HG03469 (cell line): ENCODE measurements at regions not wholly inside any gene's neighbourhood (a gene's known extent, or its start where the extent isn't known, plus 50 kb on each side); places are given as distances from the start of the nearest gene placed in this dataset.
"Not testable (repeated sequence)": the region's sequence is repeated elsewhere in the genome, so short reads cannot be mapped to it uniquely, and the experiment has no call there.

Source experiments
- ATAC-seq: cut with Tn5 transposase; IDR thresholded peaks from one replicate; pipeline ENCODE4 v1.9.1; 2021; ENCODE audit warnings: mild to moderate bottlenecking, moderate library complexity, moderate number of reproducible peaks; ENCODE audit not compliant: unreplicated experiment

DNA sequence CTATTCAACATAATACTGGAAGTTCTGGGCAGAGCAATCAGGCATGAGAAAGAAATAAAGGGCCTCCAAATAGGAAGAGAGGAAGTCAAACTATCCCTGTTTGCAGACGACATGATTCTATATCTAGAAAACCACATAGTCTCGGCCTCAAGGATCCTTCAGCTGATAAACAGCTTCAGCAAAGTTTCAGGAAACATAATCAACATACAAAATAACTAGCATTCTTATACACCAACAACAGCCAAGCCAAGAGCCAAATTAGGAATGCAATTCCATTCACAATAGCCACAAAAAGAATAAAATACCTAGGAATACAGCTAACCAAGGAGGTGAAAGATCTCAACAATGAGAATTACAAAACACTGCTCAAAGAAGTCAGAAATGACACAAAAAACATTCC is 287.8 kb upstream of the NCAM1 start:
- not testable (repeated sequence) for ATAC-seq

- no peak for ATAC-seq
These were observed 276.1 kb upstream of the NCAM1 start for GRCh38 chr11:112685111-112685510.

DNA sequence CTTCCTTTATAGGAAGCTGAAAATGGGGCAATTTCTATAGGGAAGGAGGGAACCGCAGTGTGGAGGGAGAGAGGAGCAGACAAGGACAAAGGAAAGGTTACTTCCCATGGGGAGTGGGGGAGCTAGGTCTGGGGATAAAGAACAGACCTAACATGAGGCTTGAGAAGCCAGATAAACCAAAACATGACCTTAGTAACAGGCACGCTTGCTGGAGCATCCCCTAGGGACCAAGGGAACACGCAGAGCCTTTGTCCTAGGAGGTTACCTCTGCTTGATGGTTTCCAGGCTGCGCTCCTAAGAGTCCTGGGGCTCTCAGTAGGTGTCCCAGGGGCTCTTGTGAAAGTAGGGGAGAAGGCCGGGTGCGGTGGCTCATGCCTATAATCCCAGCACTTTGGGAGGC is 271.4 kb upstream of the NCAM1 start:
- no peak for ATAC-seq

DNA sequence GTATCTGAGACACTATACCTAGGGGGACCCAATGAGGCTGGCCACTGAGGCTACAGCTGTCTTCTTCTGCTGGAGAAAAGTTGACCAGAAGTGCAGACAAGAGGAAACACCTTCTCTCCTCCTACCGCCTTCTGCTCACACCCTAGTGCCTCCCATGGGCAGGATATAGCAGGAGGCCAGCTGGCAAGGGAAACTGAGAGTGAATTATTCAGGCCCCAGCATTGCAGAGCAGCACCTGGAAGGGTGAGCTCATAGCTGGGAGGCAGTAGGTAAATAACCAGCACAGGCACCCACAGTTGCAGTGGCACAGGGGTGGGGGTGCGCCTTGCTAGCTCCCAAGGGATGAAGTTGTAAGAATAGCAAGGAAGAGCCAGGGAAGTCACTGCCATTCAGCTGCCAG is 267.4 kb upstream of the NCAM1 start:
- no peak for ATAC-seq

- no peak for ATAC-seq
These were observed 267.0 kb upstream of the NCAM1 start for GRCh38 chr11:112694245-112694644.

- ATAC-seq, result no peak
These were observed 266.4 kb upstream of the NCAM1 start for GRCh38 chr11:112694813-112695212.

DNA sequence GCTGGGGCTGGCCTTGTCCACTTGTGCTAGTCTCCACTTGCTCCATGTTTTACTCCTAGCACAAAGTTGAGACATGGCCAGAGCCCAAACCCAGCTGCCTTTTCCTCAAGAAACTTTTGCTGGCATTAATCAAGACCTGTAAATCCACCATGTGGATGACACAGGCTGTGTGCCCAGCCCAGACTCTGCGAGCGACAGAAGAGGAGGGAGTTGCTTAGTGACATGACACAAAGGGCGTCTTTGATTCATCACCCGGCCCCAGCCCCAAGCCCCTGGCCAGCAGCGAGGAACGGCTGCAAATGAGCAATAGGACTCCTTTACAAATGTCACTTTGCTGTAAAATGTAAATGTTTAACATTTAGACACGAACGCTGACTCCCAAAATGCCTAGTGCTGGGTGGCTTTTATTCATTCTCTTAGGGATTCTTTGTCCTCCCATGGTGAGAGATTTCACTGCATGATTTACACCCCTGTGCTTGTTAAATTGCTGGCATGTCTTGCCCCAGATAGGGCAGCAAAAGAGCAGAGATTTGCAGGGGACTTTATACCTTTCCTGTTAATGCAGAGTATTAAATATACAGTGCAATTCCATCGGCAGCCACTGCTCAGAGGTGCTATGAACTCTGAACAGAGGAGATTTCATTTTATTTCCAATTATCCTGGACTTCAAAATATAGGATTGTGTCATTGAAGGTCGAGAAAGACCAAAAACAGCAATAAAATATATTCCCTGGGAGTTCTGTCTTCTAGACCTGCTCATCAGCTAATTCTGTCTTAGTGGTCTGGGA is 263.6 kb upstream of the NCAM1 start:
- ATAC-seq, result no peak

DNA sequence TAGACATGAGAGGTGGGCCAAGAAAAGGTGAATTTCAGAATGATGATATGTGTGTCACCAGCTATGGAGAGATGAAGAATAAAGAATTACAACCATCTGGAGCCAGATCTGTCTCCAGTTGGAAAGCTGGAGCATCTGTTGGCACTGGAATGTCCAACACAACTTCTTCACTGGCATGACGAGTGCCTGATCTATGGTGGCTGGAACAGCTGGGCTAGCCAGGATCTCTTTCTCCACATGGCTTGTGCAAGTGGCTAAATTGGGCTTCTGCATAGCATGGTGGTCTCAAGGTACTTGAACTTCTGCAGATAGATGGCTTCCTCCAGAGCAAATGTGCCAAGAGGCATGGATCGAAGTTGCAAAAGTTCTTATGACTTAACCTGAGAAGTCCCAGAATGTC is 256.1 kb upstream of the NCAM1 start:
- ATAC-seq, result no peak

GRCh38 chr11:112706863-112707262 is 254.4 kb upstream of the NCAM1 start:
- ATAC-seq, result no peak

DNA sequence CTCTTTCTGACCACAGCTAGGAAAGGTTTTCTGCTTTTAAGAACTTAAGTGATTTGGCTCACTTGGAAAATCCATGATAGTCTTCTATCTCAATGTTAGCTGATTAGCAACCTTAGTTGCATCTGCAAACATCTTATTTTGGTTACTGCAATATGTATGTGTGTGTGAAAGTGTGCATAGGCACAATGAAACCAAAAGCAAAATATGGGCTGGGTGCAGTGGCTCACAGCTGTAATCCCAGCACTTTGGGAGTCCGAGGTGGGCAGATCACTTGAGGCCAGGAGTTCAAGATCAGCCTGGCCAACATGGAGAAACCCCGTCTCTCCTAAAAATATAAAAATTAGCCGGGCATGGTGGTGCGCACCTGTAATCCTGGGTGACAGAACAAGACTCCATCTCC is 246.9 kb upstream of the NCAM1 start:
- not testable (repeated sequence) for ATAC-seq

DNA sequence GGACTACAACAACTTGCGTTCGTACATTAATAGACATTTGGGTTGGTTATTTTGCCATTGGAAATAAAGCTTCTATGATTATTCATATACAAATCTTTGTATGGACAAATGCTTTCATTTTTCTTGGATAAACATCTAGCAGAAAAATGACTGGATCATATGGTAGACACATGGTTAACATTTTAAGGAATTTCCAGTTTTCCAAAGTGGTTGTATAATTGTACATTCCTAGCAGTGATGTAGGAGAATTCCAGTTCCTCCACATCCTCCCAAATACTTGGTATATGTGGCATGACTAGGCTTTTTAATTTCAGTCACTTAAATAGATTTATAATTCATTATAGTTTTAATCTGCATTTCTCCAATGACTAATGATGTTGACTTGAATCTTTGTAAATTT is 246.2 kb upstream of the NCAM1 start:
- no peak for ATAC-seq

GRCh38 chr11:112718483-112718882 is 242.7 kb upstream of the NCAM1 start:
- no peak for ATAC-seq

DNA sequence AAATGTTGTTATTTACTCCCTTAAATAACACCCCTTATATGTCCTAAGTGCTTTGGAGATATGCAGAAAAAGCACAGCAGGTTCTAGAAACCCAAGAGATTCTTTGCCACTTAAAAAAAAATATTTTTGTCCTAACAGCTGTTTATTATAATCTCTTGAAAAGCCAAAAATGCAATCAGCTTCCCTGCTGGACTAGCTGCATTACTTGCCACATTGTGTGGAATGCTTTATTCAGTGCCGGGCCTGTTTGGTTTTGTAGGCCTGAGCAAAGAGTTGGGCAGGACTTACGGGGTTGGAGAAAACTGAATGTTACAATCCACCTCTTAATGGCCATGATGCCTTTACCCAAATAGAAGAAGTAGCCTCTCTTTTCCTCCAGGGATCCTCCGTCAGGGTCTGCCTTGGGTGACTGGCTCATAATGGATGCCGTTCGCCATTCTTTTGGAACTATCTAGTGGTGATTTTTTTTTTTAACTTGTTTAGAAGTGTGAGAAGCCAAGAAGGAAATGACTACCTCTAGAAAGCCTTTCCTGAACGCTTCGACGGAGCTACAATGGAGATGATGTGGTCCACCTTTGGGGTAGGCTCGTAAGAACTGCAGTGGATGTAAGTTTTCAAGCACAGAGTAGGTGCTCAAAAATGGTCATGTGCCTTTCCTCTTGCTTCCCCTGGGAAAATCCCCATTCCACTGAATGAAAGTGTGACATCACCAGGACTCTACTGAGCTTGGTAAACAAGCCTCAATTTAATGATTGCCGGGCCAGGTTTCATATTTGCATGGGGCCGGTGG is 241.3 kb upstream of the NCAM1 start:
- ATAC-seq, result no peak

DNA sequence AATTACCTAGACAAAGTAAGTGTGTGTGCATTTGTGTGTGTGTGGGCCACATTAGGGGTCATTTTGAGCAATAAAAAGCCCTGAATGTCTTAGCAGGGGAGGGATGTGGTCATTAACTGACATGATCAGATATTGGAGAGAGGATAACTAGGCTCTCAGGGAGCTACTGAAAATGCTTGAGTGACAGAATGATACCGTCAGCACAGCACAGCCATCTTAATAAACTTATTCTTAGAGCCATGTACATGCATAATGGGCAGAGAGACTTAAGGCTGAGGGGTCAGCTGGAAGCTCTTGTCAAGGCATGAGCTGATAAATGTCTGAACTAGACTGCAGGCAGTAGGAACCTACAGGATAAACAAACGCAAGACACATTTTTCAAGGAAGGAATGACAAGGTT is 239.1 kb upstream of the NCAM1 start:
- no peak for ATAC-seq

GRCh38 chr11:112722876-112723275 is 238.3 kb upstream of the NCAM1 start:
- ATAC-seq, result no peak

GRCh38 chr11:112723676-112724495 is 237.3 kb upstream of the NCAM1 start:
- no peak for ATAC-seq

- no peak for ATAC-seq
These were observed 236.8 kb upstream of the NCAM1 start for GRCh38 chr11:112724496-112724790.

GRCh38 chr11:112725636-112726035 is 235.6 kb upstream of the NCAM1 start:
- ATAC-seq, result no peak

DNA sequence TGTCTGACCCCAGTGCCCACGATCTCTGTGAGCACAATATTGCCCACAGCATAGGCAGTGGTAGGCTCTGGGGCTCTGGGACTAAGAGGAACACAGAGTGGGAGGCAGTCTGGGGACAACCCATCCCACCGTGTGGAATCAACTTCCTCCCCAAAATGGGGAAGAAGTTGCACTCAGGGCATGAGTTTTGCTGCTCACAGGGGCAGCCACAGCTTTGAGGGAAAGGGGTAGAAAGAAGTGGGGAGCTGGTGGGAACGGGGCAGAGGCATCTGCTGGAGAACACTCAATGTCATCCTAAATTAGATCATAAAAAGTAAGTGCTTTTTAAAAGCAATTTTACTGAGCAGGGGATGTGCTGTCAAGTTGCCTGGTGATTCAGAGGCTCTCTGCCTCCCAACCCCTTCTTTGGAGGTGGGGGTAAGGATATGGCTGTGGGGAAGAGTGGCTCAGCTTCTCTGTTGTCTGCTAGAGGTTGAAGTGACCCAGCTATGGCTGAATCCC is 233.8 kb upstream of the NCAM1 start:
- no peak for ATAC-seq

GRCh38 chr11:112728288-112728687 is 232.9 kb upstream of the NCAM1 start:
- no peak for ATAC-seq

DNA sequence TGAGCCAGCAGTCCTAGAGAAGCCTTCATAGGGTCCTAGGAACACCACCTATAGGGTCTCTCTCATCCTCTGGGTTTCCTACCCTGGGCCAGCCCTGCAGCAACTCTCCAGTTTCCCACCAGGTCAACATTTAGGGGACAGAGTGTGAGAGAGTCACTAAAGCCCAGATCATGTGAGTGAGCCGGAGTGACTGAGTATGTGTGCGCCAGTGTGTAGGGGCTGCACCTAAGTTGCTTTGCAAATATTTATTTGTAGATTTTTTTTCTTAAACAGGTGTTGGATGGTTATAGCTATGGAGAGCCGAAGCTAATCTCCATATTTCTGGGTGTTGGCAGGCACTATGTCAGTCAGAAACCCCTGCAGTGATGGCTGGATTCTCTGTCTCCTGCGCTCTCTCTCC is 232.5 kb upstream of the NCAM1 start:
- ATAC-seq, result no peak
